IMR-90 (cell line): ENCODE measurements at regions not wholly inside any gene's neighbourhood (a gene's known extent, or its start where the extent isn't known, plus 50 kb on each side); places are given as distances from the start of the nearest gene placed in this dataset.
A peak's percentile ranks its signal among the peaks of the same experiment; 100 is the strongest.

Source experiments
- ATAC-seq: fragments of 200-7000 bp; cut with Tn5 transposase; 2 replicates; pipeline ENCODE4 v1.9.1; 2020; ENCODE audit warnings: low read depth, mild to moderate bottlenecking, moderate library complexity
- BruUV-seq: library from RNA; stranded (reverse); fragments of 400-500 nt; replicated peaks from 2 replicates; lab custom pipeline; 2021; lab: Mats Ljungman, UMichigan
- CTCF ChIA-PET: fragments of 300-600 bp; formaldehyde crosslinking; extraction: SDS; loops from one replicate; lab custom pipeline; 2021; ENCODE audit warnings: antibody characterized with exemption; lab: Yijun Ruan, JAX
- POLR2A ChIA-PET: fragments of 300-600 bp; sonication (Branson Sonifier 250); formaldehyde crosslinking; loops from one replicate; lab custom pipeline; 2022; ENCODE audit warnings: antibody characterized with exemption; ENCODE audit not compliant: unreplicated experiment; lab: Charles Lee
- DNase-seq: peaks from one replicate; pipeline ENCODE4 v3.0.0; 2013
- H2AFZ ChIP-seq: replicated peaks from 2 replicates; pipeline ENCODE3; 2013; ENCODE audit warnings: low read length, mild to moderate bottlenecking; ENCODE audit not compliant: poor library complexity
- H2AK5ac ChIP-seq: 2 replicates; pipeline ENCODE4 v1.6.1; 2013; ENCODE audit warnings: low read depth, low read length, inconsistent platforms
- H2AK9ac ChIP-seq: replicated peaks from 2 replicates; pipeline ENCODE3; 2013; ENCODE audit warnings: mild to moderate bottlenecking, low read depth, low read length, moderate library complexity; ENCODE audit not compliant: poor library complexity
- H2BK120ac ChIP-seq: 2 replicates; pipeline ENCODE4 v1.6.1; 2013; ENCODE audit warnings: low read depth, low read length, inconsistent platforms
- H2BK15ac ChIP-seq: 3 replicates; pipeline ENCODE4 v1.6.1; 2013; ENCODE audit warnings: low read depth, low read length, inconsistent platforms
- H2BK20ac ChIP-seq: 2 replicates; pipeline ENCODE4 v1.6.1; 2013; ENCODE audit warnings: low read depth, mild to moderate bottlenecking, inconsistent platforms, low read length, moderate library complexity
- H2BK5ac ChIP-seq: 2 replicates; pipeline ENCODE4 v1.6.1; 2013; ENCODE audit warnings: mild to moderate bottlenecking, low read depth, low read length, inconsistent platforms; ENCODE audit not compliant: poor library complexity, severe bottlenecking
- H3K14ac ChIP-seq: replicated peaks from 2 replicates; pipeline ENCODE4 v1.6.1; 2013; ENCODE audit warnings: low read depth, low read length, inconsistent platforms
- H3K18ac ChIP-seq: 2 replicates; pipeline ENCODE4 v1.6.1; 2013; ENCODE audit warnings: low read depth, low read length, control low read depth
- H3K23ac ChIP-seq: 2 replicates; pipeline ENCODE4 v1.6.1; 2013; ENCODE audit warnings: low read depth, low read length, inconsistent platforms
- H3K27ac ChIP-seq: 2 replicates; pipeline ENCODE4 v1.5.1; 2013; ENCODE audit warnings: mild to moderate bottlenecking, control low read depth, low read length; ENCODE audit not compliant: insufficient read depth
- H3K27me3 ChIP-seq: 2 replicates; pipeline ENCODE4 v1.6.1; 2013; ENCODE audit warnings: low read length; ENCODE audit not compliant: control insufficient read depth, insufficient read depth
- H3K36me3 ChIP-seq: 2 replicates; pipeline ENCODE4 v1.6.1; 2013; ENCODE audit warnings: low read length, mixed read lengths; ENCODE audit not compliant: control insufficient read depth, insufficient read depth
- H3K4ac ChIP-seq: 2 replicates; pipeline ENCODE4 v1.6.1; 2013; ENCODE audit warnings: low read depth, low read length, inconsistent platforms
- H3K4me1 ChIP-seq: 2 replicates; pipeline ENCODE4 v1.6.1; 2013; ENCODE audit warnings: low read length, mixed read lengths; ENCODE audit not compliant: control insufficient read depth, insufficient read depth
- H3K4me2 ChIP-seq: 2 replicates; pipeline ENCODE4 v1.6.1; 2013; ENCODE audit warnings: low read depth, mild to moderate bottlenecking, control low read depth, low read length, moderate library complexity
- H3K4me3 ChIP-seq: 2 replicates; pipeline ENCODE4 v1.5.1; 2013; ENCODE audit warnings: low read depth, mild to moderate bottlenecking, control low read depth, low read length, moderate library complexity; ENCODE audit not compliant: insufficient read depth
- H3K56ac ChIP-seq: 2 replicates; pipeline ENCODE4 v1.6.1; 2013; ENCODE audit warnings: low read length, inconsistent platforms; ENCODE audit not compliant: insufficient read depth; ENCODE audit errors: extremely low read depth
- H3K79me1 ChIP-seq, 2 experiments: 2 replicates each; pipeline ENCODE4 v1.6.1; 2013; ENCODE audit warnings: low read length in 2 of 2, inconsistent platforms in 1 of 2, low read depth in 1 of 2
- H3K9ac ChIP-seq: 2 replicates; pipeline ENCODE4 v1.6.1; 2013; ENCODE audit warnings: low read depth, low read length, control low read depth
- H3K9me1 ChIP-seq: 2 replicates; pipeline ENCODE4 v1.6.1; 2013; ENCODE audit warnings: low read length, inconsistent platforms; ENCODE audit not compliant: insufficient read depth
- H3K9me3 ChIP-seq: 2 replicates; pipeline ENCODE4 v1.6.1; 2013; ENCODE audit warnings: low read length; ENCODE audit not compliant: control insufficient read depth, insufficient read depth
- H4K20me1 ChIP-seq: 2 replicates; pipeline ENCODE4 v1.6.1; 2013; ENCODE audit warnings: low read length, inconsistent platforms; ENCODE audit not compliant: insufficient read depth
- H4K5ac ChIP-seq: 2 replicates; pipeline ENCODE4 v1.6.1; 2013; ENCODE audit warnings: mild to moderate bottlenecking, low read depth, low read length, control low read depth
- H4K8ac ChIP-seq, 2 experiments: 2 replicates each; pipeline ENCODE4 v1.6.1; 2013; ENCODE audit warnings: low read depth in 2 of 2, low read length in 2 of 2, control low read depth in 1 of 2, inconsistent platforms in 1 of 2
- H4K91ac ChIP-seq: 2 replicates; pipeline ENCODE4 v1.6.1; 2013; ENCODE audit warnings: low read depth, low read length, inconsistent platforms; ENCODE audit not compliant: insufficient read depth
- BHLHE40 ChIP-seq: fragments of 150-350 bp; IDR thresholded peaks from 2 replicates; pipeline ENCODE4 v1.6.1; 2016; ENCODE audit warnings: mild to moderate bottlenecking, low read depth, low read length
- CHD1 ChIP-seq: IDR thresholded peaks from 2 replicates; pipeline ENCODE4 v1.6.1; 2012; ENCODE audit warnings: low read depth, low read length, improper control_type of control experiment
- FOS ChIP-seq: fragments of 150-350 bp; IDR thresholded peaks from 2 replicates; pipeline ENCODE4 v1.6.1; 2016; ENCODE audit warnings: low read depth, low read length
- MAFK ChIP-seq: IDR thresholded peaks from 2 replicates; pipeline ENCODE4 v1.6.1; 2012; ENCODE audit warnings: low read depth, low read length, improper control_type of control experiment
- MAZ ChIP-seq: IDR thresholded peaks from 2 replicates; pipeline ENCODE4 v1.6.1; 2012; ENCODE audit warnings: low read depth, mild to moderate bottlenecking, low read length, improper control_type of control experiment, moderate library complexity, borderline replicate concordance
- MXI1 ChIP-seq: IDR thresholded peaks from 2 replicates; pipeline ENCODE4 v1.6.1; 2012; ENCODE audit warnings: low read depth, mild to moderate bottlenecking, low read length, moderate library complexity, borderline replicate concordance
- NFE2L2 ChIP-seq: fragments of 150-350 bp; IDR thresholded peaks from 2 replicates; pipeline ENCODE4 v1.6.1; 2016; ENCODE audit warnings: low read depth, mild to moderate bottlenecking, low read length
- POLR2A ChIP-seq: IDR thresholded peaks from 2 replicates; pipeline ENCODE4 v1.6.1; 2012; ENCODE audit warnings: mild to moderate bottlenecking, low read depth, low read length
- RAD21 ChIP-seq: IDR thresholded peaks from 2 replicates; pipeline ENCODE4 v1.6.1; 2012; ENCODE audit warnings: low read length, improper control_type of control experiment
- RCOR1 ChIP-seq: IDR thresholded peaks from 2 replicates; pipeline ENCODE4 v1.6.1; 2012; ENCODE audit warnings: mild to moderate bottlenecking, low read length, improper control_type of control experiment; ENCODE audit not compliant: insufficient replicate concordance
- RFX5 ChIP-seq: IDR thresholded peaks from 2 replicates; pipeline ENCODE4 v1.8.0; 2012; ENCODE audit warnings: low read depth, mild to moderate bottlenecking, low read length, moderate library complexity
- SMC3 ChIP-seq: fragments of 150-350 bp; IDR thresholded peaks from 2 replicates; pipeline ENCODE4 v1.6.1; 2016; ENCODE audit warnings: low read depth, mild to moderate bottlenecking, antibody characterized with exemption, low read length, moderate library complexity
- WGBS, 2 experiments: methylation state at CpG; one replicate each; pipeline versions ENCODE4 v1.1.5 to v1.1.7; 2013; ENCODE audit warnings: missing lambda C conversion rate in 2 of 2; ENCODE audit not compliant: insufficient read length in 1 of 2; ENCODE audit errors: extremely low coverage in 2 of 2; 5-methylcytosine and 5-hydroxymethylcytosine counted together
- dilution Hi-C: fragments of 300-500 bp; cut with HindIII; formaldehyde crosslinking; loops from one replicate; pipeline ENCODE4 v1.14.3; 2018; ENCODE audit warnings: low sequenced_read_pairs; ENCODE audit not compliant: unreplicated experiment
- in situ Hi-C: fragments of 300-500 bp; cut with MboI; formaldehyde crosslinking; loops from 3 replicates; pipeline ENCODE4 v1.14.3; 2019; ENCODE audit warnings: low sequenced_read_pairs, inconsistent platforms, mixed read lengths
- intact Hi-C: fragments of 100-400 bp; cut with micrococcal nuclease; formaldehyde crosslinking; loops from 2 replicates; pipeline ENCODE4 v1.10.0; 2022
- TF ChIP-seq, protein P1 (sequence below): fragments of 150-350 bp; IDR thresholded peaks from 2 replicates; pipeline ENCODE4 v1.6.1; 2016; ENCODE audit warnings: low read depth, mild to moderate bottlenecking, low read length, moderate library complexity, borderline replicate concordance
- TF ChIP-seq, protein P2 (sequence below): conservative IDR thresholded peaks from 2 replicates; pipeline ENCODE4 v1.5.1; 2012; ENCODE audit warnings: mild to moderate bottlenecking, low read depth, low read length, improper control_type of control experiment
- TF ChIP-seq, protein P3 (sequence below): fragments of 150-350 bp; IDR thresholded peaks from 2 replicates; pipeline ENCODE4 v1.6.1; 2017; ENCODE audit warnings: mild to moderate bottlenecking, antibody characterized with exemption, low read length, low read depth

DNA sequence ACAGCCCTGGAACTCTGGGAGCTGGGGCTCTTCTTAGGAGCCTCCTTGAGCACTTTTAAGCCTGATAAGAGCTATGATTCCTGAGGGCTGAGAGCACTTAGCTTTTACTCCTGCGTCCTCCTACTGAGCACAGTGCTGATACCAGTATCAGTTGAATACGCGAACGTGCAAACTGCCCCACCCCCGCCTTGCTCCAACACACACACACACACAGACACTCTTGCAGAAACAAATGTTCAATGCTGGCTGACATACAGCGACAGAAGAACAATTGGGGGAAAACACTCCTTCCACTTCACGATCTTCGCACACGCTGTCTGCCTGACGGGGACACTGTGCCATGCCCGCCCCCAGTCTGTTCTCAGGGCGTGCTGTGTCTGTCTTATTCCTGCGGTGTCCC lies 57.2 kb upstream of the DLK1 start:
- H3K4ac ChIP-seq: no peak overlapping the region
- no peak overlapping the region for H2BK15ac ChIP-seq
- ChIA-PET CTCF (no interaction called here), POLR2A (no interaction called here)
- H2BK120ac ChIP-seq: no peak overlapping the region
- no peak overlapping the region; the same call in 1 of the 2 replicates for H3K4me2 ChIP-seq
- dilution Hi-C loops (no loop called here), intact Hi-C loops (no loop called here), in situ Hi-C loops (no loop called here)
- no peak for DNase-seq
- no peak overlapping the region for H2AK5ac ChIP-seq
- no peak overlapping the region for H2BK5ac ChIP-seq
- H3K27ac ChIP-seq: no peak overlapping the region
- H4K5ac ChIP-seq: no peak overlapping the region
- ATAC-seq: peak; percentile 6
- H3K18ac ChIP-seq: no peak overlapping the region
- H4K20me1 ChIP-seq: no peaks in the 10 kb centered on the region
- no peak overlapping the region for H3K14ac ChIP-seq
- H3K9ac ChIP-seq: no peak overlapping the region
- H2BK20ac ChIP-seq: no peak overlapping the region
- H3K9me3 ChIP-seq: peaks cover 5% of the 10 kb centered on the region
- TF ChIP-seq, protein P1, sequence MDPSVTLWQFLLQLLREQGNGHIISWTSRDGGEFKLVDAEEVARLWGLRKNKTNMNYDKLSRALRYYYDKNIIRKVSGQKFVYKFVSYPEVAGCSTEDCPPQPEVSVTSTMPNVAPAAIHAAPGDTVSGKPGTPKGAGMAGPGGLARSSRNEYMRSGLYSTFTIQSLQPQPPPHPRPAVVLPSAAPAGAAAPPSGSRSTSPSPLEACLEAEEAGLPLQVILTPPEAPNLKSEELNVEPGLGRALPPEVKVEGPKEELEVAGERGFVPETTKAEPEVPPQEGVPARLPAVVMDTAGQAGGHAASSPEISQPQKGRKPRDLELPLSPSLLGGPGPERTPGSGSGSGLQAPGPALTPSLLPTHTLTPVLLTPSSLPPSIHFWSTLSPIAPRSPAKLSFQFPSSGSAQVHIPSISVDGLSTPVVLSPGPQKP: no peak
- TF ChIP-seq RCOR1 (no peak), POLR2A (no peak), FOS (no peak), BHLHE40 (no peak), SMC3 (no peak), CHD1 (no peak), RFX5 (no peak), MAFK (no peak), MXI1 (no peak), MAZ (no peak), NFE2L2 (no peak), RAD21 (no peak)
- TF ChIP-seq, protein P2, sequence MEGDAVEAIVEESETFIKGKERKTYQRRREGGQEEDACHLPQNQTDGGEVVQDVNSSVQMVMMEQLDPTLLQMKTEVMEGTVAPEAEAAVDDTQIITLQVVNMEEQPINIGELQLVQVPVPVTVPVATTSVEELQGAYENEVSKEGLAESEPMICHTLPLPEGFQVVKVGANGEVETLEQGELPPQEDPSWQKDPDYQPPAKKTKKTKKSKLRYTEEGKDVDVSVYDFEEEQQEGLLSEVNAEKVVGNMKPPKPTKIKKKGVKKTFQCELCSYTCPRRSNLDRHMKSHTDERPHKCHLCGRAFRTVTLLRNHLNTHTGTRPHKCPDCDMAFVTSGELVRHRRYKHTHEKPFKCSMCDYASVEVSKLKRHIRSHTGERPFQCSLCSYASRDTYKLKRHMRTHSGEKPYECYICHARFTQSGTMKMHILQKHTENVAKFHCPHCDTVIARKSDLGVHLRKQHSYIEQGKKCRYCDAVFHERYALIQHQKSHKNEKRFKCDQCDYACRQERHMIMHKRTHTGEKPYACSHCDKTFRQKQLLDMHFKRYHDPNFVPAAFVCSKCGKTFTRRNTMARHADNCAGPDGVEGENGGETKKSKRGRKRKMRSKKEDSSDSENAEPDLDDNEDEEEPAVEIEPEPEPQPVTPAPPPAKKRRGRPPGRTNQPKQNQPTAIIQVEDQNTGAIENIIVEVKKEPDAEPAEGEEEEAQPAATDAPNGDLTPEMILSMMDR: no peak
- TF ChIP-seq, protein P3, sequence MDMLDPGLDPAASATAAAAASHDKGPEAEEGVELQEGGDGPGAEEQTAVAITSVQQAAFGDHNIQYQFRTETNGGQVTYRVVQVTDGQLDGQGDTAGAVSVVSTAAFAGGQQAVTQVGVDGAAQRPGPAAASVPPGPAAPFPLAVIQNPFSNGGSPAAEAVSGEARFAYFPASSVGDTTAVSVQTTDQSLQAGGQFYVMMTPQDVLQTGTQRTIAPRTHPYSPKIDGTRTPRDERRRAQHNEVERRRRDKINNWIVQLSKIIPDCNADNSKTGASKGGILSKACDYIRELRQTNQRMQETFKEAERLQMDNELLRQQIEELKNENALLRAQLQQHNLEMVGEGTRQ: no peak
- H3K4me3 ChIP-seq: no peak overlapping the region
- BruUV-seq: no TSS peak
- H3K36me3 ChIP-seq: no peaks in the 10 kb centered on the region
- H4K91ac ChIP-seq: no peak overlapping the region
- H3K27me3 ChIP-seq: peaks cover 71% of the 10 kb centered on the region
- no peak overlapping the region for H3K23ac ChIP-seq
- no peaks in the 10 kb centered on the region for H3K79me1 ChIP-seq
- no peak overlapping the region for H3K56ac ChIP-seq
- H3K4me1 ChIP-seq: peaks cover 11% of the 10 kb centered on the region
- no CpG with 5 or more reads among the region's 13 CpGs for WGBS, 2 experiments
- no peaks in the 10 kb centered on the region; the same call in 1 of the 2 replicates for H3K9me1 ChIP-seq
- peak overlapping the region; percentile 38 for H2AFZ ChIP-seq
- H2AK9ac ChIP-seq: no peak overlapping the region
- no peak overlapping the region for H4K8ac ChIP-seq
